A549 (cell line): ENCODE measurements at regions not wholly inside any gene's neighbourhood (a gene's known extent, or its start where the extent isn't known, plus 50 kb on each side); places are given as distances from the start of the nearest gene placed in this dataset.

Experiments used
- BHLHE40 ChIP-seq: IDR thresholded peaks from 2 replicates; pipeline ENCODE4 v1.6.1; 2012; ENCODE audit warnings: low read depth, low read length, inconsistent platforms
- CBX8 ChIP-seq: fragments of 200-600 bp; sonication (generic); IDR thresholded peaks from 2 replicates; pipeline ENCODE4 v1.6.1; 2016
- CHD4 ChIP-seq: fragments of 200-600 bp; sonication (generic); IDR thresholded peaks from 2 replicates; pipeline ENCODE4 v1.6.1; 2016; ENCODE audit warnings: antibody characterized with exemption, mild to moderate bottlenecking, borderline replicate concordance
- EP300 ChIP-seq, 2 experiments: fragments of >200 bp; sonication (Bioruptor Twin); formaldehyde crosslinking; IDR thresholded peaks; 2 replicates in 1 of 2; 3 replicates in 1 of 2; pipeline ENCODE4 v1.6.1; 2016 to 2017
- ESRRA ChIP-seq: fragments of 150-350 bp; IDR thresholded peaks from 2 replicates; pipeline ENCODE4 v1.6.1; 2014; ENCODE audit warnings: mild to moderate bottlenecking, low read length, borderline replicate concordance
- HDAC2 ChIP-seq: fragments of 200-600 bp; sonication (generic); IDR thresholded peaks from 2 replicates; pipeline ENCODE4 v1.6.1; 2016
- JUN ChIP-seq, 2 experiments: fragments of >200 bp; sonication (Bioruptor Twin); formaldehyde crosslinking; IDR thresholded peaks; 2 replicates in 1 of 2; 3 replicates in 1 of 2; pipeline ENCODE4 v1.6.1; 2016 to 2017
- JUNB ChIP-seq: fragments of >200 bp; sonication (Bioruptor Twin); formaldehyde crosslinking; IDR thresholded peaks from 2 replicates; pipeline ENCODE4 v1.6.1; 2016
- KDM1A ChIP-seq: fragments of 200-600 bp; sonication (generic); IDR thresholded peaks from 2 replicates; pipeline ENCODE4 v1.6.1; 2016; ENCODE audit warnings: low read depth, mild to moderate bottlenecking
- POLR2A ChIP-seq: IDR thresholded peaks from 2 replicates; pipeline ENCODE4 v1.6.1; 2012; ENCODE audit warnings: mild to moderate bottlenecking, low read length
- RAD21 ChIP-seq, 2 experiments: fragments of >200 bp in 1 of 2; sonication (Bioruptor Twin) in 1 of 2; formaldehyde crosslinking in 1 of 2; IDR thresholded peaks in 1 of 2; conservative IDR thresholded peaks in 1 of 2; 2 replicates in 1 of 2; 3 replicates in 1 of 2; pipeline ENCODE4 v1.6.1; 2012 to 2018; ENCODE audit warnings: inconsistent platforms in 1 of 2
- ZSCAN20 ChIP-seq: fragments of 250-450 bp; sonication (Bioruptor Pico); IDR thresholded peaks from 2 replicates; pipeline ENCODE4 v1.8.0; 2022; ENCODE audit warnings: mild to moderate bottlenecking, moderate library complexity
- TF ChIP-seq, protein P1 (sequence below): fragments of >200 bp; sonication (Bioruptor Twin); formaldehyde crosslinking; IDR thresholded peaks from 3 replicates; pipeline ENCODE4 v1.5.1; 2016
- TF ChIP-seq, protein P2 (sequence below): fragments of 450-650 bp; IDR thresholded peaks from 2 replicates; pipeline ENCODE4 v1.6.1; 2014; ENCODE audit warnings: antibody characterized with exemption

DNA sequence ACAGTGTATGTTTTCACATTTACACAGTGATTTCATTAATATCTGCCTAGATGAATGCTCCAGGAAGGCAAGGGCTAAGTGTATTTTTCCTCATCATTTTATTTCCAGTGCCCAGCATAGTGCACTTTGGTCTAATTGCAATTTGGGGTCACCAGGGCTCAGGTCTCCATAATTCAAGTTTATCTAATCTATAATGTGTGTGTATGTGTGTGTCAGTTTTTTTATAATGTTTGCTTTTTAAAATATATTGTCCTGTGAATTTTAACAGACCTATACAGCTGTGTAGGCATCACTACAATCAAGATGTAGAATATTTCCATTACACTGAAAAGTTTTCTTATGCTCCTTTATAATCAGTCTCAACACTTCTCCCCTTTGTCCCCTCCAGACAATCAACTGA is 620.4 kb downstream of the STK39 start:
- no peak for TF ChIP-seq BHLHE40
- TF ChIP-seq POLR2A: no peak
- TF ChIP-seq RAD21 (conservative IDR thresholded peaks at IDR 0.05 in 1 of 2, IDR thresholded peaks at IDR 0.05 in 1 of 2): no peak
- TF ChIP-seq, protein P1, sequence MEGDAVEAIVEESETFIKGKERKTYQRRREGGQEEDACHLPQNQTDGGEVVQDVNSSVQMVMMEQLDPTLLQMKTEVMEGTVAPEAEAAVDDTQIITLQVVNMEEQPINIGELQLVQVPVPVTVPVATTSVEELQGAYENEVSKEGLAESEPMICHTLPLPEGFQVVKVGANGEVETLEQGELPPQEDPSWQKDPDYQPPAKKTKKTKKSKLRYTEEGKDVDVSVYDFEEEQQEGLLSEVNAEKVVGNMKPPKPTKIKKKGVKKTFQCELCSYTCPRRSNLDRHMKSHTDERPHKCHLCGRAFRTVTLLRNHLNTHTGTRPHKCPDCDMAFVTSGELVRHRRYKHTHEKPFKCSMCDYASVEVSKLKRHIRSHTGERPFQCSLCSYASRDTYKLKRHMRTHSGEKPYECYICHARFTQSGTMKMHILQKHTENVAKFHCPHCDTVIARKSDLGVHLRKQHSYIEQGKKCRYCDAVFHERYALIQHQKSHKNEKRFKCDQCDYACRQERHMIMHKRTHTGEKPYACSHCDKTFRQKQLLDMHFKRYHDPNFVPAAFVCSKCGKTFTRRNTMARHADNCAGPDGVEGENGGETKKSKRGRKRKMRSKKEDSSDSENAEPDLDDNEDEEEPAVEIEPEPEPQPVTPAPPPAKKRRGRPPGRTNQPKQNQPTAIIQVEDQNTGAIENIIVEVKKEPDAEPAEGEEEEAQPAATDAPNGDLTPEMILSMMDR: no peak
- TF ChIP-seq JUN (IDR thresholded peaks at IDR 0.05): no peak
- no peak for TF ChIP-seq CHD4
- TF ChIP-seq HDAC2: no peak
- no peak for TF ChIP-seq CBX8
- TF ChIP-seq KDM1A: no peak
- TF ChIP-seq, protein P2, sequence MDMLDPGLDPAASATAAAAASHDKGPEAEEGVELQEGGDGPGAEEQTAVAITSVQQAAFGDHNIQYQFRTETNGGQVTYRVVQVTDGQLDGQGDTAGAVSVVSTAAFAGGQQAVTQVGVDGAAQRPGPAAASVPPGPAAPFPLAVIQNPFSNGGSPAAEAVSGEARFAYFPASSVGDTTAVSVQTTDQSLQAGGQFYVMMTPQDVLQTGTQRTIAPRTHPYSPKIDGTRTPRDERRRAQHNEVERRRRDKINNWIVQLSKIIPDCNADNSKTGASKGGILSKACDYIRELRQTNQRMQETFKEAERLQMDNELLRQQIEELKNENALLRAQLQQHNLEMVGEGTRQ: no peak
- no peak for TF ChIP-seq JUNB
- no peak for TF ChIP-seq ZSCAN20 (CRISPR knock-in tag)
- TF ChIP-seq EP300 (IDR thresholded peaks at IDR 0.05): no peak
- no peak for TF ChIP-seq ESRRA
